ENCODE measurements at regions not wholly inside any gene's neighbourhood (a gene's known extent, or its start where the extent isn't known, plus 50 kb on each side); places are given as distances from the start of the nearest gene placed in this dataset.

GRCh38 chr6:148085631-148086331 is 256.9 kb upstream of the SASH1 start:
- DNase-seq (ENCODE audit: low read depth): peak; percentile 76

GRCh38 chr6:148086386-148086785 is 256.3 kb upstream of the SASH1 start:
- no peak for DNase-seq (ENCODE audit: low read depth)

GRCh38 chr6:148086843-148087242 is 255.8 kb upstream of the SASH1 start:
- DNase-seq (ENCODE audit: low read depth): no peak

DNA sequence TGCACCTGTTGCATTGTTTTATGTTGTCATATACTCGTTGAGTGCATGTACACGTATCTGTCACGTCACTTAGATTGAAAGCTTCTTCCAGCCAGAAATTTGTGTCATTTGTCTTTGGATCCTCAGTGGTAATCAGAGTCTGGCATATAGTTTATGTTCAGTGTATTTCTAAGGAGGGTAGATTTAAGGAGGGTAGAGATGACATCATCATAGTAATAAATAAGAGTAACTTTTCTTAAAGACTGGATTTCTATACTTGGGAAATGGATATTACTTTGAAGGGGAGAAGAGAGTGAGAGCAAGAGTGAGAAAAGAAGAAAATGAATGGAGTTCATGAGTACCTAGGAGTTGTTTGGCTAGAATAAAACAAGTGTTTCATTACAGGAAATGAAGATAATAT is 255.0 kb upstream of the SASH1 start:
- DNase-seq (ENCODE audit: low read depth): no peak

- DNase-seq (ENCODE audit: low read depth): no peak
Measured at GRCh38 chr6:148090326-148090725, 252.3 kb upstream of the SASH1 start.

DNA sequence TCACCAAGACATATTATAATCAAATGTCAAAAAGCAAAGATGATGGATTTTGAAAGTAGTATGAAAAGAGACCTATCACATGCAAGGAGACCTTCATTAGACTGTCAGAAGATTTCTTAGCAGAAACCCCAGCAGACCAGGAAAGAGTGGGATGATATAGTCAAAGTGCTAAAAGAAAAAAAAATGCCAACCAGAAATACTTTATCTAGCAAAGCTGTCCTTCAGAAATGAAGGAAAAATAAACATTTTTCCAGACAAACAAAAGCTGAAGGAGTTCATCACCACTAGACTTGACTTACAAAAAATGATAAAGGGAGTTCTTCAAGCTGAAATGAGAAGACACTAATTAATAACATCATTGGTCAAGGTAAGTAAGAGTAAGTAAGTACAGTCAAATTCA is 251.2 kb upstream of the SASH1 start:
- no peak for DNase-seq (ENCODE audit: low read depth)

- DNase-seq (ENCODE audit: low read depth): no peak
Measured at GRCh38 chr6:148103436-148103835, 239.2 kb upstream of the SASH1 start.

GRCh38 chr6:148104131-148104530 is 238.5 kb upstream of the SASH1 start:
- DNase-seq (ENCODE audit: low read depth): no peak

- DNase-seq (ENCODE audit: low read depth): no peak
Measured at GRCh38 chr6:148105695-148106094, 236.9 kb upstream of the SASH1 start.

DNA sequence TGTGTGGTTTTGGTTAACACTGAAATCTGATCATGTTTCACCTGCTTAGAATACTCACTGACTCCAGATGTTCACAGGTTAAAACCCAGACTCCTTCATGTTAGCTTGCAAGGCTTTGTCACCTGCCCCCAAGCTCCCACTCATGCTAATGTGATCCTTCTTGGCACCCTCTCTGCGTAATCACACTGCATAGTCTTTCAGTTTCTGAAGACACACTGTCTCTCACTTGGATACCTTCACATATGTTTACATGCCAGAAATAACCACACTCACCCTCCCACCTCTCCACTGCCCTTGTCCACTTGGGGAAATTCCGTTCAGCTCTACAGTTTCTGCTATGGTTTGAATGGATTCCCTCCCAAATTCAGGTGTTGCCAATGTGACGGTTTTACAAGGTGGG is 234.7 kb upstream of the SASH1 start:
- DNase-seq (ENCODE audit: low read depth): no peak

- DNase-seq (ENCODE audit: low read depth): no peak
Measured at GRCh38 chr6:148109732-148110131, 232.9 kb upstream of the SASH1 start.

- DNase-seq (ENCODE audit: low read depth): no peak
Measured at GRCh38 chr6:148110925-148111324, 231.7 kb upstream of the SASH1 start.

DNA sequence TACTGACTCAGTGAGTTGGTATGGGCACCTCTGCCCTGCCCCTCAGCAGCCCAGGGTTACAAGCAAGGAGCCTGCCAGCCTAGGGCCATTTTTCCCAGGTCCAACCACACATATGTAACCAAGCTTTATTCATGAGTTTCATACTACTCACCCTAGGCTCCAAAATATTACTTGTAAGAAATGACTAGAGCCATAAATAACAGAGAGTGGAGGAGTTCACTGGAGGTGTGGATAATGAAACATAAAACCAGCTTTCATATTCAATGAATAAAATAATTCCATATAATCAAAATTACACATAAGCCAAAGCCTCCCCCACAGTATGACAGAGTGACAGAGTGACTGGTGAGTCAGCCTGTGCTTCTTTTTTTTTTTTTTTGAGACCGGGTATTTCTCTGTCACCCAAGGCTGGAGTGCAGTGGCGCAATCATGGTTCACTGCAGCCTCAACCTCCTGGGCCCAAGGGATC is 229.8 kb upstream of the SASH1 start:
- no peak for DNase-seq (ENCODE audit: low read depth)

DNA sequence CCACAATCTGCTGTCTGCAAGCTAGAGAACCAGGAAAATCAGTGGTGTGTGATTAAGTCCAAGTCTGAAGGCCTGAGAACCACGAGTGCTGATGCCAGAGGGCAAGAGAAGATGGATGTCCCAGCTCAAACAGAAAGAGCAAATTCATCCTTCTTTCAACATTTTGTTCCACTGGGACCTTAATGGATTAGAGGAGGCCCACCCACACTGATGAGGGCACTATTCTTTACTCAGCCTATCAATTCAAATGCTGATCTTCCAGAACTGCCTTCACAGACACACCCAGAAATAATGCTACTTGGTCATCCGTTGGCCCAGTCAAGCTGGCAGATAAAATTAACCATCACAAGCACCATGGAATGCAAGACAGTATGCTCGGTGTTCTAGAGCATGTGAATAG is 226.6 kb upstream of the SASH1 start:
- no peak for DNase-seq (ENCODE audit: low read depth)

DNA sequence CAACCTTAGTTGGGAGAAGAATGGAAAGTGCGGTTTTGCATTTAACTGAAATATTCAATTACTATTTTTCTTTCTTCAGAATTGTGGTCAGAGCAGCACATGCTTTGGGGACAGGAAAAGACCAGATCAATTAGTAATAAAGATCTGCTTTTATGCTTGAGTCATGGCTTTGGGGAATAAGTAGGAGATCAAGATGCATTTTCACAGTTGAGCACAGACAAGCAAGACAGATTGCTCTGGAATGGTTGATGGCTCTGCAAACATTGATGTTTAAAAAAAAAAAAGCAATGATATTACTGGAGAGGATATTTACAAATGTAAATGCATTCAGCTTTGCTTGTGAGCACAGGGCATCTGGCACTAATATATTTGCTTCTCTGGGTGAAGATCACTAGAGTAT is 224.4 kb upstream of the SASH1 start:
- peak; percentile 3 for DNase-seq (ENCODE audit: low read depth)

DNA sequence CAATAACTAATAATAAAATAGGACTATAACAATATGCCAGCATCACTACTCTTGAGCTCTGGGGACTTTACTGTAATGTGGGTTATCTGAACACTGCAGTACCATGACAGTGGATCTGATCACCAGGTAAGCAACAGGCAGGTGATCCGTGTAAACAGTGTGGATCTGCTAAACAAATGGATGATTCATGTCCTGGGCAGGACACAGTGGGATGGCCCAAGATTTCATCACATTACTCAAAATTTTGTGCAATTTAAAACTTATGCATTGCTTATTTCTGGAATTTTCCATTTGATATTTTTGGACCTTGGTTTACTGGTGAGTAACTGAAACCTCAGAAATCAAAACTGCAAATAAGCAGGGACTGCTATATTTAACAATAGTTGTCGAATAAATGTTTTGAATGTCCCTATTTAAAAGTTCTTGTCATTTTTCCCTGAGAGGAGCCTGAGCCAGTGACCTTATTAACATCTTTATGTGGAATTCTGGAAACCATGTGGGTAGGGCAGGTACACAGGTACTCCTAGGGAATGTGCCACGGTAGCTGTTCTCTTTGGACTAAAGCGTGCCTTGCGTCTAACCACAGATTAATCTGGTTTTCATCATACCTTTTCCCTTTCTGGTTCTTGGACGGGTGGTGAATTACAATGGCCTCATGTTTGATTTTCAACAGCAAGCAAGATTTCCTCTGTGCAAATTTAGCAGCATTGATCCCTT is 214.5 kb upstream of the SASH1 start:
- DNase-seq (ENCODE audit: low read depth): no peak

DNA sequence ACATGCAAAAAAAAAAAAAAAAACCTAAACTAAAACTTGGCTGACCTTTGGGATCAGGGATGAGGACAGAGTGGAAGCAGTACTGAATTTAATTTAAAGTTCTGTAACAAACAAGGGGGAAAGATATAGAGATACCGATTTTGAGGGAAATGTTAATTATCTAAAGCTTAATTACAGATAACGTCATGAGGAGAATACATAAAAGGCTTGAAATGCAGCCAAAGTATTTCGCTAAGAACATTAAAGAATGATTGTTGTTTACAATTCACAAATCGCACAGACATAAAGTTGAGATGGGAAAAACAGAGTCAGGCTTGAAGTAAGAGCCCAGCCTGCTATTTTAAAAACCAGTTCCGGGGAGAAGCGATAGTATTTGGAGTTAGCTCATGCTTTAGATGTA is 208.0 kb upstream of the SASH1 start:
- DNase-seq (ENCODE audit: low read depth): no peak

DNA sequence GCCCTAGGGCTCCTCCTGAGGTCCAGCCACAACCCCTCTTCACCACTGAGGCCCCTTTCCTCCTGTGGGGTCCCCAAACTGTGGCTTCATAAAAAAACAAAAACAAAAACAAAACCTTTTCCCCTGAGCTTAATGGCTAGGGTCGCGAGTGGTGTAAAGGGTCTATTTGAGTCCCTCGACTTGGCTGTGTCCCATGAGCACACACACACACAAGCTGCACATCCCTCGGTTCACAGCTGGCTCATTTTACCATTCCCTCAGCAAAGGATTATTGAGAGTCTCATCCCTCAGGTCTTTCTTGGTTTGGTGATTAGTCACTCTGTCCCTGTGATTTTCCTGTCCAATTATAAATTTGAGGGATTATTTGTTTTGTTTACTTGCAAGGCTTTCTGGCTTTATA is 206.1 kb upstream of the SASH1 start:
- no peak for DNase-seq (ENCODE audit: low read depth)

DNA sequence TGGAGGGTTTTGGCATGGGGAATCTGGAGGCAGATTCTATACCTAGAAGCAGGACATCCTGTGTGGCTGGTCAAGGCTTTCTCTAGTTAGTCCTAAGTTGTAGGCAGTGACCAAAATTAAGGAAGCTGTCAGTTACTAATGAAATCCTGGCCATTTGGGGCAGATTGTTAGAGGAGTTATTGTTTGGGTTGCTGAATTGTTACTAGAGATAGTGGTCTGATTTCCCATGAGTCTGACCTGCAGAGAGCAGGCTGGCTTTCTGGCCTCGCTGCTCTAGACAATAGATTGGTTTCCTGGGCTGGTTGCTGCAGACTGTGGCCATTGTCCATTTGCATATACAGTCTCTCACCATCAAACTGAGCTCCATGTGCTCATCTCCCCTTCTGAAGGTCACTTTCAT is 205.0 kb upstream of the SASH1 start:
- no peak for DNase-seq (ENCODE audit: low read depth)

DNA sequence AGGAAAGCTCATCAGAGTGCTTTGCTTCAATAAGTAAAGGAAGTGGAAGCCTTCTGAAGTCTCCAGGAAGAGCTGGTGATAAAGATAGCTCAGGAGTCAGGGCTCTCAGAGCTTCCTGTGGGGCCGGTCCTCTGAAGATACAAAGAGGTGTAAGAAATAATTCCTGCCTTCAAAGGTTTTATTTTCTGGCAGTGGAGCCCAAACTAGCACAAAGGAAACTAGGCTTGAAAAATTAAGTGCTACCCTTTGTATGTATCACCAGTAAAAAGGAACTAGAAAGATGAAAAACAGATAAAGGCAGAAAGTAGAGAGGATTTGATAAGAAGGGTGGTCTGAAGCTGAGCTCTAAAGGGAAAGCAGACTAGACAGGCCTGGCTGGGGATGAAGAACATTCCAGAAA is 204.1 kb upstream of the SASH1 start:
- no peak for DNase-seq (ENCODE audit: low read depth)

- DNase-seq (ENCODE audit: low read depth): no peak
Measured at GRCh38 chr6:148140772-148141557, 201.7 kb upstream of the SASH1 start.

DNA sequence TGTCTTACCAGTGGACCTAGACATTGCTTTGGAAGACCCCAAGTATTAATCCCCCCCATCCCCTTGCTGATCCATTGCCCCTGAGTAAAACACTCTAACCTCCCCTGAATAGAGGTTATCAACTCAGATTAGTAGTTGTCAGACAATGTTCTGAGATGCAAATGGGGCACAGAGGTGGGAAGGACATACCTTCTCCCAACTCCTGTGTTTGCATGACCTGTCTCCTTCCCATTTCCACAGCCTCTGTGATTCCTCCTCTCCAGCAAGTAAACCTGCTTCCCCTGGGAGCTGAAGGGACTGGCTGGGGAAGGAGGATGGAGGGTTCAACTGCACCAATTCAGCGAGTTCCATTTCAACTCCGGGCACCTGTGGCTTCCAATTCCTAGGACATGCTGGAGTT is 199.8 kb upstream of the SASH1 start:
- no peak for DNase-seq (ENCODE audit: low read depth)

All from myocyte (in vitro differentiated cells).